HepG2 (cell line): ENCODE measurements at regions not wholly inside any gene's neighbourhood (a gene's known extent, or its start where the extent isn't known, plus 50 kb on each side); places are given as distances from the start of the nearest gene placed in this dataset.

ENCODE experiments used
- ATAC-seq: fragments of 200-7000 bp; cut with Tn5 transposase; 3 replicates; pipeline ENCODE4 v1.9.1; 2020; ENCODE audit warnings: mild to moderate bottlenecking, moderate library complexity
- BruUV-seq: library from RNA; stranded (reverse); fragments of 400-500 nt; replicated peaks from 2 replicates; lab custom pipeline; 2021; lab: Mats Ljungman, UMichigan
- CTCF ChIA-PET: fragments of 300-600 bp; formaldehyde crosslinking; extraction: SDS; loops from one replicate; lab custom pipeline; 2021; ENCODE audit warnings: low total read pairs, inconsistent platforms, low intra/inter-chr PET ratio; lab: Yijun Ruan, JAX
- POLR2A ChIA-PET: fragments of 350-600 bp; sonication (Branson Sonifier 250); formaldehyde crosslinking; loops from one replicate; lab custom pipeline; 2020; ENCODE audit warnings: antibody characterized with exemption, inconsistent platforms; lab: Yijun Ruan, JAX
- DNase-seq: peaks from one replicate; pipeline ENCODE4 v3.0.0-alpha.2; 2015; ENCODE audit warnings: low spot score
- FAIRE-seq: peaks from 3 replicates; lab custom pipeline; 2011; peaks lifted over from hg19 to GRCh38; lab: Jason Lieb, UNC
- H2AFZ ChIP-seq: one replicate; pipeline ENCODE4 v1.6.1; 2011; ENCODE audit warnings: low read length, inconsistent platforms
- H3K27ac ChIP-seq: fragments of 300-600 bp; 3 replicates; pipeline ENCODE4 v1.8.0; 2011; ENCODE audit warnings: mixed run types, mild to moderate bottlenecking, mixed read lengths, low read length, inconsistent platforms; ENCODE audit not compliant: insufficient read depth; ENCODE audit errors: extremely low read length
- H3K27me3 ChIP-seq, 2 experiments: fragments of 200-600 bp in 1 of 2; 2 replicates in 1 of 2; 3 replicates in 1 of 2; pipeline versions ENCODE4 v1.6.0 to v1.8.0; 2011; ENCODE audit warnings: low read length in 2 of 2, mild to moderate bottlenecking in 2 of 2, moderate library complexity in 2 of 2, inconsistent platforms in 1 of 2; ENCODE audit not compliant: insufficient read depth in 2 of 2, control insufficient read depth in 1 of 2
- H3K36me3 ChIP-seq, 2 experiments: fragments of 200-600 bp in 1 of 2; replicated peaks in 1 of 2; 2 replicates in 1 of 2; 3 replicates in 1 of 2; pipeline versions ENCODE4 v1.5.1 to v1.8.0; 2011; ENCODE audit warnings: low read length in 2 of 2, inconsistent platforms in 1 of 2; ENCODE audit not compliant: insufficient read depth in 2 of 2, control insufficient read depth in 1 of 2
- H3K4me1 ChIP-seq: 2 replicates; pipeline ENCODE4 v1.5.1; 2012; ENCODE audit warnings: low read length, inconsistent platforms; ENCODE audit not compliant: insufficient read depth
- H3K4me2 ChIP-seq: 2 replicates; pipeline ENCODE4 v1.6.0; 2011; ENCODE audit warnings: low read depth, low read length, inconsistent platforms
- H3K4me3 ChIP-seq, 3 experiments: fragments of 200-600 bp in 1 of 3; sonication (generic), shearing (Covaris generic) in 1 of 3; replicated peaks in 1 of 3; 2 replicates each; pipeline ENCODE4 v1.5.1; 2011 to 2016; ENCODE audit warnings: low read length in 3 of 3, inconsistent platforms in 2 of 3, low read depth in 2 of 3, mild to moderate bottlenecking in 2 of 3, control low read depth in 1 of 3, mixed read lengths in 1 of 3; ENCODE audit not compliant: insufficient read depth in 1 of 3
- H3K79me2 ChIP-seq: one replicate; pipeline ENCODE4 v1.6.1; 2011; ENCODE audit warnings: low read length, inconsistent platforms; ENCODE audit not compliant: insufficient read depth
- H3K9ac ChIP-seq: 2 replicates; pipeline ENCODE4 v1.6.0; 2011; ENCODE audit warnings: mild to moderate bottlenecking, low read depth, low read length, inconsistent platforms; ENCODE audit not compliant: insufficient read depth
- H3K9me3 ChIP-seq: 2 replicates; pipeline ENCODE4 v1.5.1; 2012; ENCODE audit warnings: mild to moderate bottlenecking, low read length
- H4K20me1 ChIP-seq: 2 replicates; pipeline ENCODE4 v1.6.0; 2011; ENCODE audit warnings: inconsistent platforms, mild to moderate bottlenecking, low read length, moderate library complexity; ENCODE audit not compliant: insufficient read depth
- EZH2 ChIP-seq: conservative IDR thresholded peaks from 2 replicates; pipeline ENCODE4 v1.6.1; 2012; ENCODE audit warnings: mild to moderate bottlenecking, low read depth, low read length, moderate library complexity
- IRX3 ChIP-seq: sonication (generic); formaldehyde crosslinking; IDR thresholded peaks from 2 replicates; pipeline ENCODE4 v1.8.1; 2023; ENCODE audit warnings: mild to moderate bottlenecking, low read depth, missing genetic modification reagents, borderline replicate concordance
- NFE2L2 ChIP-seq: fragments of 150-350 bp; IDR thresholded peaks from 2 replicates; pipeline ENCODE4 v1.6.1; 2014; ENCODE audit warnings: low read length
- THYN1 ChIP-seq: sonication (generic); formaldehyde crosslinking; IDR thresholded peaks from 2 replicates; pipeline ENCODE4 v1.8.1; 2023; ENCODE audit warnings: low read depth, mild to moderate bottlenecking, moderate library complexity, missing genetic modification reagents, borderline replicate concordance
- ZFP82 ChIP-seq: sonication (generic); formaldehyde crosslinking; IDR thresholded peaks from 2 replicates; pipeline ENCODE4 v1.5.1; 2020; ENCODE audit warnings: mild to moderate bottlenecking, missing genetic modification reagents, borderline replicate concordance
- ZMYM2 ChIP-seq: sonication (generic); formaldehyde crosslinking; IDR thresholded peaks from 2 replicates; pipeline ENCODE4 v1.8.0; 2022; ENCODE audit warnings: mild to moderate bottlenecking, missing genetic modification reagents
- ZNF230 ChIP-seq: sonication (generic); formaldehyde crosslinking; IDR thresholded peaks from 2 replicates; pipeline ENCODE4 v1.4.0; 2020; ENCODE audit warnings: mild to moderate bottlenecking, missing genetic modification reagents
- ZNF781 ChIP-seq: sonication (generic); formaldehyde crosslinking; IDR thresholded peaks from 2 replicates; pipeline ENCODE4 v1.5.1; 2020; ENCODE audit warnings: borderline replicate concordance, mild to moderate bottlenecking, missing genetic modification reagents; ENCODE audit errors: not compliant biosample characterization
- WGBS: methylation state at CpG from one replicate; pipeline ENCODE4 v1.1.6; 2017; ENCODE audit warnings: low lambda C conversion rate; 5-methylcytosine and 5-hydroxymethylcytosine counted together
- in situ Hi-C: cut with HindIII; loops from 2 replicates; pipeline ENCODE4 v1.10.0; 2017; ENCODE audit warnings: low pct_unique_long_range_greater_than_20kb; ENCODE audit not compliant: extremely low pct_ligation_motif_present
- intact Hi-C: fragments of 100-400 bp; cut with micrococcal nuclease; formaldehyde crosslinking; loops from one replicate; pipeline ENCODE4 v1.10.0; 2022; ENCODE audit not compliant: unreplicated experiment
- TF ChIP-seq, protein P1 (sequence below): sonication (generic); formaldehyde crosslinking; IDR thresholded peaks from 2 replicates; pipeline ENCODE4 v1.5.1; 2020; ENCODE audit warnings: missing genetic modification reagents, mild to moderate bottlenecking, borderline replicate concordance
- TF ChIP-seq, protein P2 (sequence below): IDR thresholded peaks from 2 replicates; pipeline ENCODE4 v1.6.1; 2016; ENCODE audit warnings: control low read depth
- TF ChIP-seq, protein P3 (sequence below): sonication (generic); formaldehyde crosslinking; IDR thresholded peaks from 2 replicates; pipeline ENCODE4 v1.5.1; 2020; ENCODE audit warnings: missing genetic modification reagents, mild to moderate bottlenecking, borderline replicate concordance
- TF ChIP-seq, protein P4 (sequence below): sonication (generic); formaldehyde crosslinking; IDR thresholded peaks from one replicate; pipeline ENCODE4 v1.5.1; 2020; ENCODE audit warnings: mild to moderate bottlenecking, missing genetic modification reagents; ENCODE audit errors: not compliant biosample characterization

DNA sequence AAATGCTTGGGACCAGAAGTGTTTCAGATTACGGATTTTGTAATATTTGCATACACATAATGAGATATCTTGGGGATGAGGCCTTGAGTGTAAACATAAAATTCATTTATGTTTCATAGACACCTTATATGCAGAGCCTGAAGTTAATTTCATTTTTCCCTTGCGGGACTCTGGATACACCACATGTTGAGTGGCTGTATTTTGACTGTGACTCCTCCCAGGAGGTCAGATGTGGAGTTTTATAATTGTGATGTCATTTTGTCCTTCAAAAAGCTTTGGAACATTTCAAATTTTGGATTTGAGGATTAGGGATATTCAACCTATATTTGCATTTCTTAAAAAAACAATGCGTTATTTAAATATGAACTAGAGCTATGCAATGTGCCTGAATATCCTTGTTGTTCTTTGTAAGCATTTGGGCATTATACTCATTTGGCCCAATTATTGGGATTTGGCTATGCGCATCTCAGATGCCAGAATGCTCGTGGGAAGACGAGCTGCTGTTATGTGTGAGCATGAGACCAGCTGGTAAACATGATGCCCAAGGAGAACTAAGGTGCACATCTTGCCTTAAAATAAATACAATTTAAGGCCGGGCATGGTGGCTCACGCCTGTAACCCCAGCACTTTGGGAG lies 223.0 kb upstream of the STS start:
- FAIRE-seq (no peak), DNase-seq (no peak), ATAC-seq (no peak)
- TF ChIP-seq NFE2L2: no peak
- TF ChIP-seq, protein P1, sequence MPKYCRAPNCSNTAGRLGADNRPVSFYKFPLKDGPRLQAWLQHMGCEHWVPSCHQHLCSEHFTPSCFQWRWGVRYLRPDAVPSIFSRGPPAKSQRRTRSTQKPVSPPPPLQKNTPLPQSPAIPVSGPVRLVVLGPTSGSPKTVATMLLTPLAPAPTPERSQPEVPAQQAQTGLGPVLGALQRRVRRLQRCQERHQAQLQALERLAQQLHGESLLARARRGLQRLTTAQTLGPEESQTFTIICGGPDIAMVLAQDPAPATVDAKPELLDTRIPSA: no peak
- TF ChIP-seq, protein P2, sequence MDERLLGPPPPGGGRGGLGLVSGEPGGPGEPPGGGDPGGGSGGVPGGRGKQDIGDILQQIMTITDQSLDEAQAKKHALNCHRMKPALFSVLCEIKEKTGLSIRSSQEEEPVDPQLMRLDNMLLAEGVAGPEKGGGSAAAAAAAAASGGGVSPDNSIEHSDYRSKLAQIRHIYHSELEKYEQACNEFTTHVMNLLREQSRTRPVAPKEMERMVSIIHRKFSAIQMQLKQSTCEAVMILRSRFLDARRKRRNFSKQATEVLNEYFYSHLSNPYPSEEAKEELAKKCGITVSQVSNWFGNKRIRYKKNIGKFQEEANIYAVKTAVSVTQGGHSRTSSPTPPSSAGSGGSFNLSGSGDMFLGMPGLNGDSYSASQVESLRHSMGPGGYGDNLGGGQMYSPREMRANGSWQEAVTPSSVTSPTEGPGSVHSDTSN (CRISPR knock-in tag): no peak
- no peak for TF ChIP-seq ZNF781 (CRISPR knock-in tag)
- no peak for TF ChIP-seq ZNF230
- no peak for TF ChIP-seq ZMYM2 (CRISPR knock-in tag)
- TF ChIP-seq ZFP82 (CRISPR knock-in tag): no peak
- TF ChIP-seq EZH2: no peak
- TF ChIP-seq, protein P3, sequence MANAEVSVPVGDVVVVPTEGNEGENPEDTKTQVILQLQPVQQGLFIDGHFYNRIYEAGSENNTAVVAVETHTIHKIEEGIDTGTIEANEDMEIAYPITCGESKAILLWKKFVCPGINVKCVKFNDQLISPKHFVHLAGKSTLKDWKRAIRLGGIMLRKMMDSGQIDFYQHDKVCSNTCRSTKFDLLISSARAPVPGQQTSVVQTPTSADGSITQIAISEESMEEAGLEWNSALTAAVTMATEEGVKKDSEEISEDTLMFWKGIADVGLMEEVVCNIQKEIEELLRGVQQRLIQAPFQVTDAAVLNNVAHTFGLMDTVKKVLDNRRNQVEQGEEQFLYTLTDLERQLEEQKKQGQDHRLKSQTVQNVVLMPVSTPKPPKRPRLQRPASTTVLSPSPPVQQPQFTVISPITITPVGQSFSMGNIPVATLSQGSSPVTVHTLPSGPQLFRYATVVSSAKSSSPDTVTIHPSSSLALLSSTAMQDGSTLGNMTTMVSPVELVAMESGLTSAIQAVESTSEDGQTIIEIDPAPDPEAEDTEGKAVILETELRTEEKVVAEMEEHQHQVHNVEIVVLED (CRISPR knock-in tag): no peak
- TF ChIP-seq, protein P4, sequence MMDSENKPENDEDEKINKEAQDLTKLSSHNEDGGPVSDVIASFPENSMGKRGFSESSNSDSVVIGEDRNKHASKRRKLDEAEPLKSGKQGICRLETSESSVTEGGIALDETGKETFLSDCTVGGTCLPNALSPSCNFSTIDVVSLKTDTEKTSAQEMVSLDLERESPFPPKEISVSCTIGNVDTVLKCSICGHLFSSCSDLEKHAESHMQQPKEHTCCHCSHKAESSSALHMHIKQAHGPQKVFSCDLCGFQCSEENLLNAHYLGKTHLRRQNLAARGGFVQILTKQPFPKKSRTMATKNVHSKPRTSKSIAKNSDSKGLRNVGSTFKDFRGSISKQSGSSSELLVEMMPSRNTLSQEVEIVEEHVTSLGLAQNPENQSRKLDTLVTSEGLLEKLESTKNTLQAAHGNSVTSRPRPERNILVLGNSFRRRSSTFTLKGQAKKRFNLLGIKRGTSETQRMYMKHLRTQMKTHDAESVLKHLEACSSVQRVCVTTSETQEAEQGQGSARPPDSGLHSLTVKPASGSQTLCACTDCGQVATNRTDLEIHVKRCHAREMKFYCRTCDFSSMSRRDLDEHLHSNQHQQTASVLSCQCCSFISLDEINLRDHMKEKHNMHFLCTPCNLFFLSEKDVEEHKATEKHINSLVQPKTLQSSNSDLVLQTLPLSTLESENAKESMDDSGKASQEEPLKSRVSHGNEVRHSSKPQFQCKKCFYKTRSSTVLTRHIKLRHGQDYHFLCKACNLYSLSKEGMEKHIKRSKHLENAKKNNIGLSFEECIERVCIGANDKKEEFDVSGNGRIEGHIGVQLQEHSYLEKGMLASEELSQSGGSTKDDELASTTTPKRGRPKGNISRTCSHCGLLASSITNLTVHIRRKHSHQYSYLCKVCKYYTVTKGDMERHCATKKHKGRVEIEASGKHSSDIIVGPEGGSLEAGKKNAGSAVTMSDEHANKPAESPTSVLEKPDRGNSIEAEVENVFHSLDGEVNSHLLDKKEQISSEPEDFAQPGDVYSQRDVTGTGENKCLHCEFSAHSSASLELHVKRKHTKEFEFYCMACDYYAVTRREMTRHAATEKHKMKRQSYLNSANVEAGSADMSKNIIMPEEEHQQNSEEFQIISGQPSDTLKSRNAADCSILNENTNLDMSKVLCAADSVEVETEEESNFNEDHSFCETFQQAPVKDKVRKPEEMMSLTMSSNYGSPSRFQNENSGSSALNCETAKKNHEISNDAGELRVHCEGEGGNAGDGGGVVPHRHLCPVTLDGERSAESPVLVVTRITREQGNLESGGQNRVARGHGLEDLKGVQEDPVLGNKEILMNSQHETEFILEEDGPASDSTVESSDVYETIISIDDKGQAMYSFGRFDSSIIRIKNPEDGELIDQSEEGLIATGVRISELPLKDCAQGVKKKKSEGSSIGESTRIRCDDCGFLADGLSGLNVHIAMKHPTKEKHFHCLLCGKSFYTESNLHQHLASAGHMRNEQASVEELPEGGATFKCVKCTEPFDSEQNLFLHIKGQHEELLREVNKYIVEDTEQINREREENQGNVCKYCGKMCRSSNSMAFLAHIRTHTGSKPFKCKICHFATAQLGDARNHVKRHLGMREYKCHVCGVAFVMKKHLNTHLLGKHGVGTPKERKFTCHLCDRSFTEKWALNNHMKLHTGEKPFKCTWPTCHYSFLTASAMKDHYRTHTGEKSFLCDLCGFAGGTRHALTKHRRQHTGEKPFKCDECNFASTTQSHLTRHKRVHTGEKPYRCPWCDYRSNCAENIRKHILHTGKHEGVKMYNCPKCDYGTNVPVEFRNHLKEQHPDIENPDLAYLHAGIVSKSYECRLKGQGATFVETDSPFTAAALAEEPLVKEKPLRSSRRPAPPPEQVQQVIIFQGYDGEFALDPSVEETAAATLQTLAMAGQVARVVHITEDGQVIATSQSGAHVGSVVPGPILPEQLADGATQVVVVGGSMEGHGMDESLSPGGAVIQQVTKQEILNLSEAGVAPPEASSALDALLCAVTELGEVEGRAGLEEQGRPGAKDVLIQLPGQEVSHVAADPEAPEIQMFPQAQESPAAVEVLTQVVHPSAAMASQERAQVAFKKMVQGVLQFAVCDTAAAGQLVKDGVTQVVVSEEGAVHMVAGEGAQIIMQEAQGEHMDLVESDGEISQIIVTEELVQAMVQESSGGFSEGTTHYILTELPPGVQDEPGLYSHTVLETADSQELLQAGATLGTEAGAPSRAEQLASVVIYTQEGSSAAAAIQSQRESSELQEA (CRISPR knock-in tag): no peak
- no peak for TF ChIP-seq IRX3 (CRISPR knock-in tag)
- TF ChIP-seq THYN1 (CRISPR knock-in tag): no peak
- H3K4me2 ChIP-seq: no peak overlapping the region
- H3K27me3 ChIP-seq: no peaks in the 10 kb centered on the region
- POLR2A ChIA-PET: no interaction called here
- H3K4me1 ChIP-seq: no peaks in the 10 kb centered on the region
- H3K36me3 ChIP-seq: no peaks in the 10 kb centered on the region
- no peak overlapping the region for H3K4me3 ChIP-seq
- intact Hi-C loops: no loop called here
- H4K20me1 ChIP-seq: no peaks in the 10 kb centered on the region
- no TSS peak for BruUV-seq
- 50% methylated on average over 7 of the region's 8 CpGs for WGBS
- H2AFZ ChIP-seq: no peak overlapping the region
- H3K79me2 ChIP-seq: no peaks in the 10 kb centered on the region
- no peak overlapping the region for H3K9ac ChIP-seq
- CTCF ChIA-PET: no interaction called here
- H3K9me3 ChIP-seq: no peaks in the 10 kb centered on the region
- in situ Hi-C loops: no loop called here
- H3K27ac ChIP-seq: no peak overlapping the region
